Adrenal gland (tissue), 5 donors: ENCODE measurements at regions not wholly inside any gene's neighbourhood (a gene's known extent, or its start where the extent isn't known, plus 50 kb on each side); places are given as distances from the start of the nearest gene placed in this dataset.

ENCODE experiments used
- POLR2A ChIP-seq, 2 donors: fragments of 450-650 bp; IDR thresholded peaks; one replicate each; pipeline ENCODE4 v1.6.1; 2017; ENCODE audit warnings: antibody characterized with exemption in 2 of 2, mild to moderate bottlenecking in 2 of 2, moderate library complexity in 1 of 2
- TF ChIP-seq, protein P1 (sequence below), 6 experiments: fragments of 450-650 bp in 4 of 6; fragments of 200-600 bp in 2 of 6; sonication (generic) in 1 of 6; IDR thresholded peaks; 1 replicate in 5 of 6; 2 replicates in 1 of 6; pipeline versions ENCODE4 v1.5.1 to v1.8.0; 2016 to 2021; ENCODE audit warnings: antibody characterized with exemption in 6 of 6, mild to moderate bottlenecking in 2 of 6, moderate library complexity in 1 of 6
- donor health status: DM: no; HTN: no; CAD: no.

DNA sequence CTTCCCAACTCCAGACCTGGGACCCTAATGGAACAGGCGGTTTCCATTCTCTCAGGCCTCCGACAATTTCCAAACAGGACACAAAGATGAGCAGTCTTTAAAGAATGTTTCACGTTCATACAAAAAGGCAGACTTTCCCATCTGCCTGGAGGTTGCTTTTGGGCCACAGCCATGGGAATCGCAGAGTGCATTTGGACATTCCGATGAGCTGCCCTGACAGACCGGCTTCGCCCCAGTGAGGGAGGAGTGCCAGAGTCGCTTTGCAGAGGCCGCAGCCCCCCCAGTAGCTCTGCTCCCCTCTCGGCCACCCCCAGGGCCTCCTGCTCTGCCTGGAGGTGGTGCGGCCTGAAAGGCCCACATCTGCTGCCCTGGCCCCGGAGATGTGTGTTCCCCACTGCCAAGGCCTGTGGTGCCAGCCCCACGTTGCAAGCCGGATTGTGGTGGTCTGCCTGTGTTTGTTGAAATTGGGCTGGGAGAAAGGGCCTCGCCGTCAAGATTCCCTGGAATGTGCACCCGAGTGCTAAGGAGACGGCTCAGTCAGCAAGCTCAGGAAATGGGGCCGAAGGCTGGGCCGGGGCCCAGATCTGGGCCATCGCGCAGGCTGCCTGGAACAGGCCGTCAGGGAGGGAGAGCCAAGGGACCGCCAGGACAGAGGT is 89.8 kb downstream of the C16orf95 start:
- TF ChIP-seq, protein P1, sequence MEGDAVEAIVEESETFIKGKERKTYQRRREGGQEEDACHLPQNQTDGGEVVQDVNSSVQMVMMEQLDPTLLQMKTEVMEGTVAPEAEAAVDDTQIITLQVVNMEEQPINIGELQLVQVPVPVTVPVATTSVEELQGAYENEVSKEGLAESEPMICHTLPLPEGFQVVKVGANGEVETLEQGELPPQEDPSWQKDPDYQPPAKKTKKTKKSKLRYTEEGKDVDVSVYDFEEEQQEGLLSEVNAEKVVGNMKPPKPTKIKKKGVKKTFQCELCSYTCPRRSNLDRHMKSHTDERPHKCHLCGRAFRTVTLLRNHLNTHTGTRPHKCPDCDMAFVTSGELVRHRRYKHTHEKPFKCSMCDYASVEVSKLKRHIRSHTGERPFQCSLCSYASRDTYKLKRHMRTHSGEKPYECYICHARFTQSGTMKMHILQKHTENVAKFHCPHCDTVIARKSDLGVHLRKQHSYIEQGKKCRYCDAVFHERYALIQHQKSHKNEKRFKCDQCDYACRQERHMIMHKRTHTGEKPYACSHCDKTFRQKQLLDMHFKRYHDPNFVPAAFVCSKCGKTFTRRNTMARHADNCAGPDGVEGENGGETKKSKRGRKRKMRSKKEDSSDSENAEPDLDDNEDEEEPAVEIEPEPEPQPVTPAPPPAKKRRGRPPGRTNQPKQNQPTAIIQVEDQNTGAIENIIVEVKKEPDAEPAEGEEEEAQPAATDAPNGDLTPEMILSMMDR (IDR thresholded peaks at IDR 0.05) = no peak
- TF ChIP-seq POLR2A (IDR thresholded peaks at IDR 0.05) = no peak
